Ovary (tissue), 7 donors: ENCODE measurements at regions not wholly inside any gene's neighbourhood (a gene's known extent, or its start where the extent isn't known, plus 50 kb on each side); places are given as distances from the start of the nearest gene placed in this dataset.

Source experiments
- DNase-seq, 5 donors: peaks; one replicate each; pipeline ENCODE4 v3.0.0-alpha.2; 2019 to 2020
- H3K27ac ChIP-seq, 2 donors: fragments of 200-600 bp; one replicate each; pipeline versions ENCODE4 v1.5.1 to v1.8.0; 2019 to 2022
- H3K27me3 ChIP-seq: fragments of 200-600 bp; one replicate; pipeline ENCODE4 v1.8.0; 2022
- H3K36me3 ChIP-seq: fragments of 200-600 bp; sonication (generic); one replicate; pipeline ENCODE4 v1.5.1; 2019
- H3K4me1 ChIP-seq: one replicate; pipeline ENCODE4 v1.8.1; 2013; ENCODE audit warnings: mild to moderate bottlenecking, moderate library complexity; ENCODE audit not compliant: insufficient read depth
- H3K4me3 ChIP-seq: fragments of 200-600 bp; sonication (generic); one replicate; pipeline ENCODE4 v1.5.1; 2017
- H3K9me3 ChIP-seq, 2 donors: fragments of 200-600 bp in 1 of 2; sonication (generic) in 1 of 2; one replicate each; pipeline versions ENCODE4 v1.5.1 to v1.8.1; 2013 to 2019; ENCODE audit warnings: mild to moderate bottlenecking in 1 of 2, moderate library complexity in 1 of 2
- EP300 ChIP-seq: sonication (generic); formaldehyde crosslinking; IDR thresholded peaks from one replicate; pipeline ENCODE4 v1.6.1; 2017; ENCODE audit warnings: antibody characterized with exemption
- POLR2A ChIP-seq: fragments of 450-650 bp; IDR thresholded peaks from one replicate; pipeline ENCODE4 v1.6.1; 2017; ENCODE audit warnings: antibody characterized with exemption, mild to moderate bottlenecking, moderate library complexity
- WGBS, 3 donors: extraction: QIAGEN DNeasy Blood & Tissue Kit in 1 of 3; methylation state at CpG; one replicate each; pipeline versions ENCODE4 v1.1.5 to v1.1.7; 2013 to 2017; 5-methylcytosine and 5-hydroxymethylcytosine counted together
- intact Hi-C, 4 donors: fragments of 100-400 bp; cut with DNase I; formaldehyde crosslinking; loops; one replicate each; pipeline versions ENCODE4 v1.11.0 to v1.15.1; 2022 to 2023
- TF ChIP-seq, protein P1 (sequence below), 3 donors: fragments of 450-650 bp in 2 of 3; fragments of 200-600 bp in 1 of 3; IDR thresholded peaks; one replicate each; pipeline versions ENCODE4 v1.5.1 to v1.8.0; 2016 to 2022; ENCODE audit warnings: antibody characterized with exemption in 3 of 3, mild to moderate bottlenecking in 1 of 3
- donor health status: DM: no; HTN: no; CAD: no; lungs with moderate emphysema.
- donor health status: DM: no; HTN: no; CAD: no.
- donor health status: Bipolar disorder and iron deficiency.
- donor health status: DM: no; HTN: no; CAD: no.
- donor health status: DM: yes; HTN: yes; CAD: no.

DNA sequence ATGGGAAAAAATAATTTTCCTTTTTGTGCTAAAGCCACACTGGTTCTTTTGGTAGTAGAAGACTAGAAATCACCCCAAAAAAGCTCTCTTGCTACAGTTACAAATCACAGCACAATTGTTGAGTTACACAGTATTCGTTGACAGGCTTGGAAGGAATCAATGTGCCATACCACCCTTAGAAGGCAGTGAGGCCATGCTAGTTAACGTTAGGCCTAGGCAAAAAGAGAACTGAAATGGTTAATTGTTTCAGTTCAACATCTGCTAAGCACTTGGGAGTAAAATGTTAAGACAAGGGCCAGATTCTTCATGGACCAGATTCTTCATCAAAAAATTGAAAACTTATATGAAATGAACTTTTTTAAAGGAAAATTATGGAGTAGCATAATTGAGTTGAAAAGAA, 626.2 kb downstream of the UTRN start:
- intact Hi-C loops, result no loop called here
- no peak for DNase-seq
- no peak for TF ChIP-seq POLR2A
- no peak for TF ChIP-seq EP300
- TF ChIP-seq, protein P1, sequence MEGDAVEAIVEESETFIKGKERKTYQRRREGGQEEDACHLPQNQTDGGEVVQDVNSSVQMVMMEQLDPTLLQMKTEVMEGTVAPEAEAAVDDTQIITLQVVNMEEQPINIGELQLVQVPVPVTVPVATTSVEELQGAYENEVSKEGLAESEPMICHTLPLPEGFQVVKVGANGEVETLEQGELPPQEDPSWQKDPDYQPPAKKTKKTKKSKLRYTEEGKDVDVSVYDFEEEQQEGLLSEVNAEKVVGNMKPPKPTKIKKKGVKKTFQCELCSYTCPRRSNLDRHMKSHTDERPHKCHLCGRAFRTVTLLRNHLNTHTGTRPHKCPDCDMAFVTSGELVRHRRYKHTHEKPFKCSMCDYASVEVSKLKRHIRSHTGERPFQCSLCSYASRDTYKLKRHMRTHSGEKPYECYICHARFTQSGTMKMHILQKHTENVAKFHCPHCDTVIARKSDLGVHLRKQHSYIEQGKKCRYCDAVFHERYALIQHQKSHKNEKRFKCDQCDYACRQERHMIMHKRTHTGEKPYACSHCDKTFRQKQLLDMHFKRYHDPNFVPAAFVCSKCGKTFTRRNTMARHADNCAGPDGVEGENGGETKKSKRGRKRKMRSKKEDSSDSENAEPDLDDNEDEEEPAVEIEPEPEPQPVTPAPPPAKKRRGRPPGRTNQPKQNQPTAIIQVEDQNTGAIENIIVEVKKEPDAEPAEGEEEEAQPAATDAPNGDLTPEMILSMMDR (IDR thresholded peaks at IDR 0.05), result no peak
- Histone ChIP-seq H3K27me3 (no peaks in the 10 kb centered on the region), H3K4me1 (no peaks in the 10 kb centered on the region), H3K36me3 (no peaks in the 10 kb centered on the region), H3K9me3 (no peaks in the 10 kb centered on the region), H3K27ac (no peak overlapping the region), H3K4me3 (no peak overlapping the region)
- 88 to 91% (median 88%) methylated on average over 2 of the region's 2 CpGs for WGBS, 3 donors

DNA sequence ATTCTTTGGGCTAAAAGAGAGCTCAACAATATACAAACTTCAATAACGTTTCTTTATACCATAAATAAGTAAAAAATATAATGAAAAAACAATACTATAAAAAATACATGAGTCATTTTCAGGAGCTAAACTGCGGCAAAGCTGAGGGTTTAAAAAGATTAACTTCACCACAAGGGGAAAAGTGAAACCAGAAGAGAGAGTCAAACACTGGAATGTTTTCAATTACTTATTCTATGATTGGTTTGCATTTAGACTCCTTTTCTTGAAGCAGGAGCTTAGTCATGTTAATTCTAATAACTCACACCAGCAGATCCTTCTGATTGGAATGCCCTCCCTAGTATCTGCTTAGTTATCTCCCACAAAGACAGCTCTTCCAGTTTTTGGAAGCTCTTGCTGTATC, 627.3 kb downstream of the UTRN start:
- TF ChIP-seq, protein P1 (IDR thresholded peaks at IDR 0.05), result no peak
- TF ChIP-seq POLR2A (no peak), EP300 (no peak)
- Histone ChIP-seq H3K9me3 (no peaks in the 10 kb centered on the region), H3K4me3 (no peak overlapping the region), H3K4me1 (no peaks in the 10 kb centered on the region), H3K27me3 (no peaks in the 10 kb centered on the region), H3K27ac (no peak overlapping the region), H3K36me3 (no peaks in the 10 kb centered on the region)
- 26 to 43% (median 31%) methylated on average over 2 of the region's 2 CpGs for WGBS, 3 donors
- intact Hi-C loops, result no loop called here
- DNase-seq, result no peak

DNA sequence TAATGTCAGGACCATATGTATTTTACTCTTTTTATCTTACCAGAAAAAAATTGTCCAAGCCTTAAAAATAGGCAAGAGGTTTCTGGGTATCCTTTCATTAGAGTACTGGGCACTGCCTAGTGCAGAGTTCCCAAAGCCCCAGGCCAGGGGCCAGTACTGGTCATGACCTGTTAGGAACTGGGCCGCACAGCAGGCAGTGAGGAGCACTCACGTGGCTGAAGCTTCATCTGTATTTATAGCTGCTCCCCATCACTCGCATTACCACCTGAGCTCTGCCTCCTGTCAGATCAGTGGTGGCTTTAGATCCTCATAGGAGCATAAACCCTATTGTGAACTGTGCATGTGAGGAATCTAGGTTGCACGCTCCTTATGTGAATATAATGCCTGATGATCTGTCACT, 632.9 kb downstream of the UTRN start:
- DNase-seq, result no peak
- Histone ChIP-seq H3K27me3 (no peaks in the 10 kb centered on the region), H3K36me3 (no peaks in the 10 kb centered on the region), H3K27ac (no peak overlapping the region), H3K4me1 (no peaks in the 10 kb centered on the region), H3K9me3 (no peaks in the 10 kb centered on the region), H3K4me3 (no peak overlapping the region)
- TF ChIP-seq, protein P1 (IDR thresholded peaks at IDR 0.05), result no peak
- TF ChIP-seq POLR2A (no peak), EP300 (no peak)
- WGBS, 3 donors, result 90 to 94% (median 91%) methylated on average over 4 of the region's 4 CpGs
- intact Hi-C loops, result no loop called here

- DNase-seq, result no peak
- H3K9me3 ChIP-seq, result no peaks in the 10 kb centered on the region
- intact Hi-C loops, result no loop called here
- H3K4me1 ChIP-seq, result no peaks in the 10 kb centered on the region
- TF ChIP-seq POLR2A, result no peak
- TF ChIP-seq, protein P1 (IDR thresholded peaks at IDR 0.05), result no peak
- no peak for TF ChIP-seq EP300
- H3K27me3 ChIP-seq, result no peaks in the 10 kb centered on the region
- 35 to 53% (median 45%) methylated on average over 2 of the region's 2 CpGs for WGBS, 3 donors
- no peaks in the 10 kb centered on the region for H3K36me3 ChIP-seq
- H3K27ac ChIP-seq, result no peak overlapping the region
- no peak overlapping the region for H3K4me3 ChIP-seq
Measured at GRCh38 chr6:144919560-144919959, 634.4 kb downstream of the UTRN start.
